ENCODE measurements at regions not wholly inside any gene's neighbourhood (a gene's known extent, or its start where the extent isn't known, plus 50 kb on each side); places are given as distances from the start of the nearest gene placed in this dataset.
"Not testable (repeated sequence)": the region's sequence is repeated elsewhere in the genome, so short reads cannot be mapped to it uniquely, and the experiment has no call there.

- Histone ChIP-seq H3K4me1 (no peaks in the 10 kb centered on the region), H3K27ac (no peak overlapping the region), H3K4me2 (no peak overlapping the region), H4K20me1 (no peaks in the 10 kb centered on the region), H3K9me3 (replicated peaks in 1 of 11) (no peaks in the 10 kb centered on the region; a peak in 1 of 22 replicates), H3K9ac (no peak overlapping the region), H3K4me3 (no peak overlapping the region), H3K36me3 (no peaks in the 10 kb centered on the region), H3K27me3 (no peaks in the 10 kb centered on the region)
- TF ChIP-seq Cebpa-rat (IDR thresholded peaks at IDR 0.05), result no peak
These were observed 84.0 kb downstream of the FMO4 start for GRCh38 chr1:171397851-171398469.

- no peaks in the 10 kb centered on the region for H4K20me1 ChIP-seq
- TF ChIP-seq Cebpa-rat (IDR thresholded peaks at IDR 0.05), result no peak
- no peak overlapping the region for H3K27ac ChIP-seq
These were observed 81.9 kb upstream of the PRRC2C start for GRCh38 chr1:171403393-171403792.

GRCh38 chr1:171405391-171405714 lies 80.0 kb upstream of the PRRC2C start:
- Histone ChIP-seq H3K4me1 (no peaks in the 10 kb centered on the region), H3K9ac (no peak overlapping the region), H3K36me3 (no peaks in the 10 kb centered on the region), H3K4me3 (no peak overlapping the region), H3K27ac (no peak overlapping the region), H3K27me3 (no peaks in the 10 kb centered on the region), H4K20me1 (no peaks in the 10 kb centered on the region), H3K9me3 (replicated peaks in 1 of 11) (peaks cover 0 to 9% (median 0%) of the 10 kb centered on the region in 11 experiments; a peak in 2 of 22 replicates), H3K4me2 (no peak overlapping the region)
- no peak for TF ChIP-seq Cebpa-rat (IDR thresholded peaks at IDR 0.05)

More at GRCh38 chr1:171403393-171403792, 81.9 kb upstream of the PRRC2C start:
- no peak overlapping the region for H3K4me3 ChIP-seq
- H3K9me3 ChIP-seq (replicated peaks in 1 of 11), result peaks cover 0 to 9% (median 0%) of the 10 kb centered on the region in 11 experiments; a peak in 2 of 22 replicates
- no peak overlapping the region for H3K9ac ChIP-seq
- no peaks in the 10 kb centered on the region for H3K4me1 ChIP-seq
- H3K36me3 ChIP-seq, result no peaks in the 10 kb centered on the region
- H3K4me2 ChIP-seq, result no peak overlapping the region
- H3K27me3 ChIP-seq, result no peaks in the 10 kb centered on the region

- not testable (repeated sequence) for H3K4me2 ChIP-seq; H3K4me3 ChIP-seq; H3K4me1 ChIP-seq; H3K36me3 ChIP-seq; H3K9ac ChIP-seq; H3K27me3 ChIP-seq; H4K20me1 ChIP-seq; H3K9me3 ChIP-seq (replicated peaks in 1 of 11); H3K27ac ChIP-seq
These were observed 71.8 kb upstream of the PRRC2C start for GRCh38 chr1:171413557-171413956.

GRCh38 chr1:171418546-171418945 lies 66.8 kb upstream of the PRRC2C start:
- Histone ChIP-seq H3K27ac (no peak overlapping the region), H3K36me3 (no peaks in the 10 kb centered on the region), H4K20me1 (no peaks in the 10 kb centered on the region), H3K9ac (no peak overlapping the region), H3K4me1 (no peaks in the 10 kb centered on the region), H3K27me3 (no peaks in the 10 kb centered on the region), H3K4me2 (no peak overlapping the region), H3K4me3 (no peak overlapping the region), H3K9me3 (replicated peaks in 1 of 11) (no peaks in the 10 kb centered on the region)
- TF ChIP-seq Cebpa-rat (IDR thresholded peaks at IDR 0.05), result no peak

GRCh38 chr1:171420810-171421209 lies 64.5 kb upstream of the PRRC2C start:
- Histone ChIP-seq H3K4me3 (no peak overlapping the region), H3K27me3 (no peaks in the 10 kb centered on the region), H3K4me1 (no peaks in the 10 kb centered on the region), H4K20me1 (no peaks in the 10 kb centered on the region), H3K36me3 (no peaks in the 10 kb centered on the region), H3K27ac (no peak overlapping the region), H3K9me3 (replicated peaks in 1 of 11) (no peaks in the 10 kb centered on the region; a peak in 1 of 22 replicates), H3K4me2 (no peak overlapping the region), H3K9ac (no peak overlapping the region)
- TF ChIP-seq Cebpa-rat (IDR thresholded peaks at IDR 0.05), result no peak; a peak in 1 of 22 replicates

- H3K4me1 ChIP-seq, result no peaks in the 10 kb centered on the region
- TF ChIP-seq Cebpa-rat (IDR thresholded peaks at IDR 0.05), result no peak
- H3K4me2 ChIP-seq, result no peak overlapping the region
- H3K4me3 ChIP-seq, result no peak overlapping the region
- H3K27ac ChIP-seq, result no peak overlapping the region
- H3K9ac ChIP-seq, result no peak overlapping the region
- no peaks in the 10 kb centered on the region for H4K20me1 ChIP-seq
- H3K9me3 ChIP-seq (replicated peaks in 1 of 11), result peaks cover 0 to 4% (median 0%) of the 10 kb centered on the region in 11 experiments; a peak in 2 of 22 replicates
- no peaks in the 10 kb centered on the region for H3K36me3 ChIP-seq
- H3K27me3 ChIP-seq, result no peaks in the 10 kb centered on the region
These were observed 63.8 kb upstream of the PRRC2C start for GRCh38 chr1:171421413-171422020.

- no peaks in the 10 kb centered on the region for H3K27me3 ChIP-seq
- no peak overlapping the region for H3K4me2 ChIP-seq
- no peak overlapping the region for H3K9ac ChIP-seq
- no peak overlapping the region for H3K27ac ChIP-seq
- no peaks in the 10 kb centered on the region for H4K20me1 ChIP-seq
- H3K4me1 ChIP-seq, result no peaks in the 10 kb centered on the region
- TF ChIP-seq Cebpa-rat (IDR thresholded peaks at IDR 0.05), result no peak
- H3K9me3 ChIP-seq (replicated peaks in 1 of 11), result peaks cover 0 to 8% (median 0%) of the 10 kb centered on the region in 11 experiments; a peak in 2 of 22 replicates
- H3K4me3 ChIP-seq, result no peak overlapping the region
- H3K36me3 ChIP-seq, result no peaks in the 10 kb centered on the region
These were observed 62.8 kb upstream of the PRRC2C start for GRCh38 chr1:171422511-171422910.

- Histone ChIP-seq H3K27ac (no peak overlapping the region), H3K36me3 (no peaks in the 10 kb centered on the region), H4K20me1 (no peaks in the 10 kb centered on the region), H3K4me1 (no peaks in the 10 kb centered on the region), H3K27me3 (no peaks in the 10 kb centered on the region), H3K9ac (no peak overlapping the region), H3K4me2 (no peak overlapping the region), H3K4me3 (no peak overlapping the region), H3K9me3 (replicated peaks in 1 of 11) (peaks cover 10 to 26% (median 13%) of the 10 kb centered on the region in 11 experiments)
- TF ChIP-seq Cebpa-rat (IDR thresholded peaks at IDR 0.05), result no peak
These were observed 60.8 kb upstream of the PRRC2C start for GRCh38 chr1:171424494-171424893.

GRCh38 chr1:171426645-171427044 lies 58.7 kb upstream of the PRRC2C start:
- Histone ChIP-seq H3K4me2 (no peak overlapping the region), H3K36me3 (no peaks in the 10 kb centered on the region), H3K4me3 (no peak overlapping the region), H3K9ac (no peak overlapping the region), H3K9me3 (replicated peaks in 1 of 11) (peaks cover 15 to 38% (median 23%) of the 10 kb centered on the region in 11 experiments), H3K27me3 (no peaks in the 10 kb centered on the region), H3K4me1 (peaks cover 0 to 4% (median 0%) of the 10 kb centered on the region in 10 experiments; a peak in 1 of 20 replicates), H4K20me1 (no peaks in the 10 kb centered on the region), H3K27ac (no peak overlapping the region)
- TF ChIP-seq Cebpa-rat (IDR thresholded peaks at IDR 0.05), result no peak
